Calu3 (cell line): ENCODE measurements at regions not wholly inside any gene's neighbourhood (a gene's known extent, or its start where the extent isn't known, plus 50 kb on each side); places are given as distances from the start of the nearest gene placed in this dataset.

Experiments used
- BruUV-seq: library from RNA; stranded (reverse); fragments of 400-500 nt; replicated peaks from 2 replicates; lab custom pipeline; 2021; lab: Mats Ljungman, UMichigan
- CTCF ChIA-PET: fragments of 300-600 bp; sonication (Branson Sonifier 250); formaldehyde crosslinking; loops from one replicate; lab custom pipeline; 2022; ENCODE audit warnings: antibody characterized with exemption; lab: Charles Lee
- DNase-seq: peaks from one replicate; pipeline ENCODE4 v3.0.0; 2022
- H3K27ac Mint-ChIP-seq: one replicate; pipeline ENCODE4 v1.8.0; 2022; ENCODE audit warnings: mixed read lengths; ENCODE audit not compliant: unreplicated experiment
- H3K27me3 Mint-ChIP-seq: one replicate; pipeline ENCODE4 v1.8.0; 2022; ENCODE audit warnings: mixed read lengths; ENCODE audit not compliant: unreplicated experiment
- H3K36me3 Mint-ChIP-seq: one replicate; pipeline ENCODE4 v1.8.0; 2022; ENCODE audit warnings: mild to moderate bottlenecking, moderate library complexity, mixed read lengths; ENCODE audit not compliant: insufficient read depth, unreplicated experiment
- H3K4me1 Mint-ChIP-seq: one replicate; pipeline ENCODE4 v1.8.0; 2022; ENCODE audit warnings: mild to moderate bottlenecking, low read depth, mixed read lengths; ENCODE audit not compliant: unreplicated experiment
- H3K4me3 Mint-ChIP-seq: one replicate; pipeline ENCODE4 v1.8.0; 2022; ENCODE audit warnings: mild to moderate bottlenecking, low read depth, moderate library complexity, mixed read lengths; ENCODE audit not compliant: unreplicated experiment
- H3K9me3 Mint-ChIP-seq: one replicate; pipeline ENCODE4 v1.8.0; 2022; ENCODE audit warnings: low read depth, mixed read lengths; ENCODE audit not compliant: unreplicated experiment
- intact Hi-C: fragments of 100-400 bp; cut with micrococcal nuclease; formaldehyde crosslinking; loops from one replicate; pipeline ENCODE4 v1.10.0; 2022; ENCODE audit not compliant: unreplicated experiment
- TF ChIP-seq, protein P1 (sequence below): fragments of 200-600 bp; IDR thresholded peaks from one replicate; pipeline ENCODE4 v1.8.0; 2022; ENCODE audit warnings: antibody characterized with exemption; ENCODE audit not compliant: unreplicated experiment

DNA sequence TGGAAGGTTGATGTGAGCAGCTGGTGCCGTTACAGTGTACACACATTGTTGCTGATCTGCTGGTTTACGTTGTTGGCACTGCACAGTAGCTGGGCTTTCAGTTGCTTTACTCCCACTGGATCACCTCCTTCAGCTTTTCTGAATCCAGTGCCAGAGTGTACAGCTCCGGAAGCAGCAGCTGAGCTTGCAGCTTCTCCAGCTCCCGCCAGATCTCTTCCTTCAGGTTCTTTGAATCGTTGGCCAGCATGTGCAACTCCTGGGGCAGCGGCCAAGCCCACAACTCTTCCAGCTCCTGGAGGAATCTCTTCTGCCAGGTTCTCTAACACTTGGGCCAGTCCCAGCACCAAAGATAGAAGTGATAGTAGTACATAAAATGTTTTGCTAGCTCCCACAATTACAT, 149.7 kb upstream of the RRP15 start:
- peaks cover 3% of the 10 kb centered on the region for H3K9me3 Mint-ChIP-seq
- BruUV-seq, result no TSS peak
- no peaks in the 10 kb centered on the region for H3K4me1 Mint-ChIP-seq
- H3K27me3 Mint-ChIP-seq, result no peaks in the 10 kb centered on the region
- no peak overlapping the region for H3K4me3 Mint-ChIP-seq
- CTCF ChIA-PET, result interaction anchor here (0.9 kb wide), 1 partner anchor 9 kb away, joined by 3 read pairs; no protein-coding TSS in a partner anchor
- H3K36me3 Mint-ChIP-seq, result no peaks in the 10 kb centered on the region
- intact Hi-C loops, result no loop called here
- TF ChIP-seq, protein P1, sequence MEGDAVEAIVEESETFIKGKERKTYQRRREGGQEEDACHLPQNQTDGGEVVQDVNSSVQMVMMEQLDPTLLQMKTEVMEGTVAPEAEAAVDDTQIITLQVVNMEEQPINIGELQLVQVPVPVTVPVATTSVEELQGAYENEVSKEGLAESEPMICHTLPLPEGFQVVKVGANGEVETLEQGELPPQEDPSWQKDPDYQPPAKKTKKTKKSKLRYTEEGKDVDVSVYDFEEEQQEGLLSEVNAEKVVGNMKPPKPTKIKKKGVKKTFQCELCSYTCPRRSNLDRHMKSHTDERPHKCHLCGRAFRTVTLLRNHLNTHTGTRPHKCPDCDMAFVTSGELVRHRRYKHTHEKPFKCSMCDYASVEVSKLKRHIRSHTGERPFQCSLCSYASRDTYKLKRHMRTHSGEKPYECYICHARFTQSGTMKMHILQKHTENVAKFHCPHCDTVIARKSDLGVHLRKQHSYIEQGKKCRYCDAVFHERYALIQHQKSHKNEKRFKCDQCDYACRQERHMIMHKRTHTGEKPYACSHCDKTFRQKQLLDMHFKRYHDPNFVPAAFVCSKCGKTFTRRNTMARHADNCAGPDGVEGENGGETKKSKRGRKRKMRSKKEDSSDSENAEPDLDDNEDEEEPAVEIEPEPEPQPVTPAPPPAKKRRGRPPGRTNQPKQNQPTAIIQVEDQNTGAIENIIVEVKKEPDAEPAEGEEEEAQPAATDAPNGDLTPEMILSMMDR, result no peak
- no peak overlapping the region for H3K27ac Mint-ChIP-seq
- DNase-seq, result no peak

DNA sequence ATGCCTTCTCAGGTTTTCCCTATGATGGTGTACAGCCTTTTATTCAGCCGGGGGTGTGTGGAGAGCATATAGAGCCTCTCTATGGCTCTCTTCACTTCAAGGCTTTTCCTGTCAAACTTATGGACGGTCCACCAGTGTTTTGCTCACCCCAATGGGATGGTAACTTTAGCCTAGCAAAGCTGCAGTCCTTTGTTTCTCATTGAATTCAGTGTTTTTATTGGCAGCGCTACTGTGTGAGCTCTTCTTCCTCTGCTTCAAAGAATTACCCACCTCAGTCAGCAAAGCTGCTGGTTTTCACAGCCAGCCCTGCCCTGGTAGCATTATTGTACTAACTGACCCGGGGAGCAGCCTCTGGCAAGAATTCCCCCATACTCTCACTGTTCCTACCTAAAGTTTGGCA, 145.3 kb upstream of the RRP15 start:
- DNase-seq, result no peak
- Mint-ChIP-seq H3K36me3 (no peaks in the 10 kb centered on the region), H3K27me3 (no peaks in the 10 kb centered on the region), H3K27ac (no peak overlapping the region), H3K4me3 (no peak overlapping the region), H3K4me1 (no peaks in the 10 kb centered on the region), H3K9me3 (no peaks in the 10 kb centered on the region)
- TF ChIP-seq, protein P1, result no peak
- CTCF ChIA-PET, result interaction anchor here (0.5 kb wide), 1 partner anchor 17 kb away, joined by 9 read pairs; no protein-coding TSS in a partner anchor
- BruUV-seq, result no TSS peak
- intact Hi-C loops, result no loop called here

DNA sequence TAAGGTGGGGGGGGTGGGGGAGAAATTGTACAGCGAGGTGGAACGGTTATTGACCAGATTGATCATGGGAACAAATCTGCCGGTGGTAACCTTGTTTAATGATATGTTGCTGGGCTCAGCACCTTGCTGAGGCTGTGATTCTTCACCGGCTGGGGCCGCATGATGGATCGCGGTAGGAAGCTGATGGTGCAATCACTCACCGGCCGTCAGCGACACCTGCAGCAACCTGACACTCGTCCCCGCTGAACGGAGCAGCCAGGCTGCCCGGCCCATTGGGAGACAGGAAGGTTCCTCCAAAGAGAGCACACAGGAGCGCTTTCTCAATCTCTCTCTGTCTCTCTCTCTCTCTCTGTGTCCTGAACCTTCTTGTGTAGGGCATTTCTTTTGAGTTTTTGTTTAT, 128.5 kb upstream of the RRP15 start:
- H3K4me1 Mint-ChIP-seq, result peaks cover 22% of the 10 kb centered on the region
- peak; percentile 69 for DNase-seq
- CTCF ChIA-PET, result interaction anchor here (0.6 to 0.9 kb wide), 2 partner anchors 17 to 58 kb away, joined by 4 to 9 read pairs; no protein-coding TSS in a partner anchor
- BruUV-seq, result no TSS peak
- H3K9me3 Mint-ChIP-seq, result no peaks in the 10 kb centered on the region
- no peak overlapping the region for H3K27ac Mint-ChIP-seq
- no peaks in the 10 kb centered on the region for H3K36me3 Mint-ChIP-seq
- H3K27me3 Mint-ChIP-seq, result no peaks in the 10 kb centered on the region
- TF ChIP-seq, protein P1, result no peak
- peak overlapping the region; percentile 9 for H3K4me3 Mint-ChIP-seq
- intact Hi-C loops, result no loop called here

DNA sequence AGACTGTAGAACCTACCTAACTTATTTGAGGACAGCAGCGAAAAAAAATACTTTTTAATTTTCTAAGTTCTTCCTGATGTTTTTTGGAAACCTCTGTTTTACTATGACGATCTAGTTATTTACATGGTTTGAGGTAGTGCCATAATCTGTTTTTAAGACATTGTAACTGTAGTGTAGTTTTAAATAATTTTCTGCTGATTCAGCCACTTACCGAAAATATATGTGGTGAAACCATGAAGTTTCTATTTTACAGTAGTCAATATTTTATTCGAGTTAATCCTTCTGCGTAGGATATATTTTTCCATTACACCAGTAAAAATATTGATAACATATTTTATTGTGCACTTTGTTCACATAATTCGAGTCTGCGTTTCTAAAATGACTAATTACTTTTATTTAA, 121.7 kb upstream of the RRP15 start:
- CTCF ChIA-PET, result no interaction called here
- intact Hi-C loops, result no loop called here
- Mint-ChIP-seq H3K27me3 (peaks cover 39% of the 10 kb centered on the region), H3K4me1 (peaks cover 12% of the 10 kb centered on the region), H3K9me3 (no peaks in the 10 kb centered on the region), H3K36me3 (peaks cover 23% of the 10 kb centered on the region), H3K4me3 (peak overlapping the region; percentile 98), H3K27ac (no peak overlapping the region)
- DNase-seq, result no peak
- TF ChIP-seq, protein P1, result no peak
- no TSS peak for BruUV-seq
